SW480 (cell line): ENCODE measurements at regions not wholly inside any gene's neighbourhood (a gene's known extent, or its start where the extent isn't known, plus 50 kb on each side); places are given as distances from the start of the nearest gene placed in this dataset.

ENCODE experiments used
- DNase-seq: peaks from one replicate; pipeline ENCODE4 v3.0.0-alpha.2; 2016; ENCODE audit warnings: low spot score

GRCh38 chr1:72830606-72831390 is 548.5 kb upstream of the NEGR1 start:
- DNase-seq, result no peak

- peak; percentile 6 for DNase-seq
Measured at GRCh38 chr1:72827278-72827677, 544.9 kb upstream of the NEGR1 start.

- DNase-seq, result no peak
Measured at GRCh38 chr1:72804541-72804940, 522.2 kb upstream of the NEGR1 start.

- no peak for DNase-seq
Measured at GRCh38 chr1:72781038-72781437, 498.7 kb upstream of the NEGR1 start.

DNA sequence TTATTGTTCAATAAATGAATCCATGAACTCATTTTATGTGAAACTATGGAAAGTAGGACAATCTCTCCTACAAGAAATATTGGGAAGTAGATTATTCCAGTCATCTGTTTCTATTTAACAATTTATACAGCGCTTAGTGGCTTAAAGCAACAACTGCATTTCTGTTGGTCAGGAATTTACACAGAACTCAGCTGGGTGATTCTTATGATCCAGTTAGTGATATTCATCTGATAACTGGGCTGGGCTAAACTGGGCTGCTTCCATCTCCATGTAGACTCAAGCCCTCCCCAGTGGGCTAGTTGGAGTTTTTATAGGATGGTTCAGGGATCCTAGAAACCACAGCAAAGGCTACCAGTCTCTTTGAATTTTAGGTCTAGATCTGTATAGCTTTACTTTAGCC is 497.9 kb upstream of the NEGR1 start:
- no peak for DNase-seq

DNA sequence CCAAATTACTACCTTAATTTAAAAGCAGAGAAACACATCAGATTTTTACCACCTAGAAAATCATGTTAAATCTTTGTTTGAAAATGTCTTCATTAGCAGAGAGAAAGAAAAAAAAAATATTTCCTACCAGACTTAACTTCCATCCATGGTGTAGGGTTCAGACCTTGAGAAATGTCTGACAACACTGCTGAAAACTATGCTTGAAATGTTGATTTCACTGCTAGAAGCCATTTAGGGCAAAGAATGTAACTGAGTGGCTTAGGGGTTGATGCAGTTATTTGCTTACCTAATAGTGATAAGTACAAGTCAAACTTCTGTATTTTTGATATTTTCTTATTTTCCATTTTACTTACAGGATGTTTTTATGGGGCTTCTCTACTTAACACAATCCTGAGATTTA is 495.6 kb upstream of the NEGR1 start:
- no peak for DNase-seq

- DNase-seq, result no peak
Measured at GRCh38 chr1:72763481-72763880, 481.1 kb upstream of the NEGR1 start.

DNA sequence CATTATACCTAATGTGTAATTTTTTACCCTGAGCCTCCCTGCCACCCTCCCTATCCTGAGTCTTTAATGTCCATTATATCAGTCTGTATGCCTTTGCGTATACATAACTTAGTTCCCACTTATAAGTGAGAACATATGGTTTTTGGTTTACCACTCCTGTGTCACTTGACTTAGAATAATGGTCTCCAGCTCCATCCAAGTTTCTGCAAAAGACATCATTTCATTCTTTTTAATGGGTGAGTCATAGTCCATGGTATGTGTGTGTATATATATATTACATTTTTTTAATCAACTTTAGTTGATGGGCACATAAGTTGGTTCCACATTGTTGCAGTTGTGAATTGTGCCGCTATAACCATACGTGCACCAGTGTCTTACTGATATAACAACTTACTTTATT is 477.1 kb upstream of the NEGR1 start:
- no peak for DNase-seq

- no peak for DNase-seq
Measured at GRCh38 chr1:72757843-72758242, 475.5 kb upstream of the NEGR1 start.

- DNase-seq, result no peak
Measured at GRCh38 chr1:72745413-72745812, 463.1 kb upstream of the NEGR1 start.

DNA sequence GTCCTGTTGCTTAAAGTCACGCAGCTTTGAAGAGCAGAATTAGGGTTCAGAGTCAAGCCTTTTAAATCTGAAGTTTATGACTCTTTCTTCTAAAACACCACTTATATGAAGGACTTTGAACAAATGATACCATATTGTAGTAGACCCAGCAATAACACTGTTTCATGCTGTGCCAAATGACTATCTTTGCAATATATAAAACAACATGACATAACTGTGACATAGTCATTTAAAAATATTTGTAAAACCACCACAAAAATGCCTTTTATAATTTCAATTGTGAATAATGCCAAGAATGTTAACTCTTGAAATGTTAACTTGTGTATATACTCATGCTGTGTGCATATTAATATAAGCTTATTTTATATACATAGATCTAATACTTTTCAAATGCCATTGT is 452.1 kb upstream of the NEGR1 start:
- no peak for DNase-seq

GRCh38 chr1:72724951-72725861 is 442.9 kb upstream of the NEGR1 start:
- DNase-seq, result no peak

DNA sequence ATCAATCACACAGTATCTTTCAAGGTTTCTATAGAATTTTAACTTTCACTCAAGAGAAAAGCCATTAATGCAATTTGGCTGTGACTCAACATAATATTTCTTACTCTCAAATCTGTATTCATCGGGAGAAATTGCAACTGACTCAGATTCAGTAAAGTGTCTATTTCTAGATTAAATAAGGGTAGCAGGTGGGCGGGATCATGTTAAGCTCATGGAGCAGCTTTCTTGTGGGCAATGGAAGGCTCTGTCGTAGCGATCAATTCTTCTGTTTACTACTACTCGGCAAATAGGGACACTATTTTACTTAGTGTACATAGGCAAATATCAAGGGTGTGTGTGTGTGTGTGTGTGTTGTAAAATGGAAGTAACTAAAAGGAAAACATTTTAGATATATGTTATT is 423.6 kb upstream of the NEGR1 start:
- DNase-seq, result no peak

DNA sequence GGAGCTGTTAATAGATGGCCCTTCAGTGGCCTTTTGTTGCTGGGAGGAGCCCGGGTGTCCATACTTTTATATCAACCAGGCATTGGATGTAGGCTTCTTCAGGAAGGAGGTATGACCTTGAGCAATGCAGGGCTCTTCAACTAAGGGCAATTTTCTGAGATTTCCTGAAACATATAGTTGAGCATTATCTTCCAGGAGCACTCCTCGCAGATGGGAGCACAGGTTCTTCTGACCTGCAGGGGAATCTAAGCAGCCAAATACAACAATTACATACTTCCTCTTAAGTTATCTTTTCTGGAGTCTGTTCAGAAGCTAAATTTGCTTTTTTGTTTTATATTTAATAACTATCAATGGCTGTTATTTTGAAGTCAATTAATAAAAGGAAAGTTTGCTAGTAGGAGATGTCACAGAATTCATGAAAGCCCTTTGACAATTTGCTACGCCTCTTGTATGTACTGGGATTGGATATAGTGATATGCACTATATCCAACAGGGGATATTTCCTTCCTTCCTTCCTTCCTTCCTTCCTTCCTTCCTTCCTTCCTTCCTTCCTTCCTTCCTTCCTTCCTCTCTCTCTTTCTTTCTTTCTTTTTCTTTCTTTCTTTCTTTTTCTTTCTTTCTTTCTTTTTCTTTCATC is 422.6 kb upstream of the NEGR1 start:
- no peak for DNase-seq

DNA sequence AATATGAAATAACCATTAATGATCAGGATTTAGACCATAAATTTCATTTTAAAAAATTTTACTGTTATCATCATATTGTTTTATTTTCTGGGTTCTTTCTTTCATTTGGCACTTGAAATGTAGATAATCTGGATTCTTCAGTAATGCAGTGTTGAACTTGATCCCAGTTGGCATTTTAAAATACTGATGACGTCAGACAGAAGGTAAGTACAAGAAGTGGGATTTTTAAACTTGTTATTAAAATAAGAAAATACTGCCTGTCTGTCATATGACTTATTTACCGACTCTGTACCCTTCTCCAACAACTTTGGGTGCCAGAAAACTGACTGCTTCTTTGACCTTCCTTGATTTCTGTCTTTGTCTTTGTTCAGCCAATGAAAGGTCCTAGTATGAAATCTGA is 415.1 kb upstream of the NEGR1 start:
- DNase-seq, result no peak

- DNase-seq, result no peak
Measured at GRCh38 chr1:72693899-72694298, 411.6 kb upstream of the NEGR1 start.

- DNase-seq, result no peak
Measured at GRCh38 chr1:72693376-72693775, 411.0 kb upstream of the NEGR1 start.

DNA sequence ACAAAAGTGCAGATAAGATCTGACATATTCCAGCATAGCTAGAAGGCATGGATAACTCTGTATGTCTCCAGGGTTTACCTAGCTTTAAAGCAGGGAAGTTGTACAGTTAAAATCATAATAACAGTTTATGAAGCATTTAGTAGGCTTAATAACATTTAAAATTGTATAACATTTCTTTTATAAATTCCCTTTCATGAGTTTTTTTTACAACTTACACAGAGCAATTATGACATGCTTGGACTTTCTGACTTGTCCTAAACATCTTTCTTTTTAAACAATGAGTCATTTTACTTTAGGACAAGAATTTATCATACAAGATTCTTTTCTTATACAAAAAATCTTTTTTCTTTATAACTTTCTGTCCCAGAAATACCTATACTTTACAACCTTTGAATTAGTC is 408.5 kb upstream of the NEGR1 start:
- no peak for DNase-seq

GRCh38 chr1:72678683-72679082 is 396.3 kb upstream of the NEGR1 start:
- DNase-seq, result no peak

- no peak for DNase-seq
Measured at GRCh38 chr1:72670902-72671301, 388.6 kb upstream of the NEGR1 start.

GRCh38 chr1:72662918-72663317 is 380.6 kb upstream of the NEGR1 start:
- DNase-seq, result no peak

GRCh38 chr1:72650843-72651435 is 368.6 kb upstream of the NEGR1 start:
- no peak for DNase-seq
